Spinal cord (tissue), 9 donors: ENCODE measurements at regions not wholly inside any gene's neighbourhood (a gene's known extent, or its start where the extent isn't known, plus 50 kb on each side); places are given as distances from the start of the nearest gene placed in this dataset.

Source experiments
- DNase-seq, 6 donors: peaks; one replicate each; pipeline versions ENCODE4 v3.0.0 to v3.0.0-alpha.2; 2013 to 2015; ENCODE audit warnings: low spot score in 6 of 6, low read depth in 4 of 6
- H3K27ac ChIP-seq: one replicate; pipeline ENCODE4 v1.5.1; 2013; ENCODE audit warnings: low read depth, low read length, control low read depth
- H3K27me3 ChIP-seq: one replicate; pipeline ENCODE4 v1.6.1; 2013; ENCODE audit warnings: low read length; ENCODE audit not compliant: control insufficient read depth, insufficient read depth
- H3K36me3 ChIP-seq: one replicate; pipeline ENCODE4 v1.6.1; 2013; ENCODE audit warnings: low read length; ENCODE audit not compliant: control insufficient read depth, insufficient read depth
- H3K4me1 ChIP-seq: one replicate; pipeline ENCODE4 v1.6.1; 2013; ENCODE audit warnings: low read length; ENCODE audit not compliant: control insufficient read depth, insufficient read depth
- H3K4me3 ChIP-seq: one replicate; pipeline ENCODE4 v1.5.1; 2013; ENCODE audit warnings: low read depth, low read length, control low read depth
- H3K9me3 ChIP-seq: one replicate; pipeline ENCODE4 v1.6.1; 2013; ENCODE audit warnings: low read length; ENCODE audit not compliant: control insufficient read depth, insufficient read depth
- WGBS: methylation state at CpG from one replicate; pipeline ENCODE4 v1.1.5; 2013; ENCODE audit warnings: missing lambda C conversion rate; ENCODE audit not compliant: insufficient coverage; 5-methylcytosine and 5-hydroxymethylcytosine counted together
- donor health status: healthy.

- DNase-seq = no peak
- Histone ChIP-seq H3K27me3 (no peaks in the 10 kb centered on the region), H3K27ac (no peak overlapping the region), H3K4me3 (no peak overlapping the region), H3K9me3 (no peaks in the 10 kb centered on the region), H3K4me1 (peaks cover 27% of the 10 kb centered on the region), H3K36me3 (no peaks in the 10 kb centered on the region)
- WGBS = 96% methylated on average over 3 of the region's 4 CpGs
These were observed 130.6 kb upstream of the CACNA1E start for GRCh38 chr1:181352695-181353094.

- H3K27ac ChIP-seq = no peak overlapping the region
- no peaks in the 10 kb centered on the region for H3K36me3 ChIP-seq
- WGBS = 89% methylated on average over 1 of the region's 1 CpG
These were observed 129.8 kb upstream of the CACNA1E start for GRCh38 chr1:181353526-181353925.

GRCh38 chr1:181354865-181355264 is 128.5 kb upstream of the CACNA1E start:
- H3K4me3 ChIP-seq = no peak overlapping the region
- no peak overlapping the region for H3K27ac ChIP-seq
- WGBS = 100% methylated on average over 2 of the region's 3 CpGs
- no peaks in the 10 kb centered on the region for H3K27me3 ChIP-seq
- no peaks in the 10 kb centered on the region for H3K36me3 ChIP-seq
- no peaks in the 10 kb centered on the region for H3K9me3 ChIP-seq
- no peak for DNase-seq
- H3K4me1 ChIP-seq = peaks cover 18% of the 10 kb centered on the region

More at GRCh38 chr1:181353526-181353925, 129.8 kb upstream of the CACNA1E start:
- Histone ChIP-seq H3K9me3 (no peaks in the 10 kb centered on the region), H3K4me1 (peaks cover 22% of the 10 kb centered on the region), H3K4me3 (no peak overlapping the region), H3K27me3 (no peaks in the 10 kb centered on the region)
- no peak for DNase-seq

GRCh38 chr1:181356505-181357340 is 126.6 kb upstream of the CACNA1E start:
- peak in 2 of 6 donors; percentile 48 to 63 for DNase-seq

GRCh38 chr1:181359012-181359411 is 124.3 kb upstream of the CACNA1E start:
- Histone ChIP-seq H3K27ac (no peak overlapping the region), H3K9me3 (no peaks in the 10 kb centered on the region), H3K36me3 (no peaks in the 10 kb centered on the region), H3K4me1 (peaks cover 14% of the 10 kb centered on the region), H3K27me3 (no peaks in the 10 kb centered on the region), H3K4me3 (no peak overlapping the region)
- WGBS = 84% methylated on average over 2 of the region's 2 CpGs
- no peak for DNase-seq

More at GRCh38 chr1:181356505-181357340, 126.6 kb upstream of the CACNA1E start:
- Histone ChIP-seq H3K4me3 (no peak overlapping the region), H3K36me3 (no peaks in the 10 kb centered on the region), H3K27ac (no peak overlapping the region), H3K27me3 (no peaks in the 10 kb centered on the region), H3K9me3 (no peaks in the 10 kb centered on the region), H3K4me1 (peaks cover 14% of the 10 kb centered on the region)
- 18% methylated on average over 5 of the region's 11 CpGs for WGBS

GRCh38 chr1:181364801-181365200 is 118.5 kb upstream of the CACNA1E start:
- WGBS = 83% methylated on average over 2 of the region's 3 CpGs
- Histone ChIP-seq H3K4me3 (no peak overlapping the region), H3K27me3 (no peaks in the 10 kb centered on the region), H3K27ac (no peak overlapping the region), H3K4me1 (peaks cover 5% of the 10 kb centered on the region), H3K9me3 (no peaks in the 10 kb centered on the region), H3K36me3 (no peaks in the 10 kb centered on the region)
- DNase-seq = no peak

- no peaks in the 10 kb centered on the region for H3K36me3 ChIP-seq
- H3K4me3 ChIP-seq = no peak overlapping the region
- no peaks in the 10 kb centered on the region for H3K27me3 ChIP-seq
- DNase-seq = no peak
- WGBS = 98% methylated on average over 7 of the region's 8 CpGs
- peaks cover 5% of the 10 kb centered on the region for H3K4me1 ChIP-seq
- H3K9me3 ChIP-seq = peaks cover 2% of the 10 kb centered on the region
- H3K27ac ChIP-seq = no peak overlapping the region
These were observed 116.4 kb upstream of the CACNA1E start for GRCh38 chr1:181366910-181367309.

GRCh38 chr1:181369416-181369815 is 113.9 kb upstream of the CACNA1E start:
- Histone ChIP-seq H3K36me3 (no peaks in the 10 kb centered on the region), H3K9me3 (peaks cover 2% of the 10 kb centered on the region), H3K27ac (no peak overlapping the region), H3K4me1 (peaks cover 5% of the 10 kb centered on the region), H3K4me3 (no peak overlapping the region), H3K27me3 (no peaks in the 10 kb centered on the region)
- 45% methylated on average over 2 of the region's 4 CpGs for WGBS
- no peak for DNase-seq

- Histone ChIP-seq H3K27me3 (no peaks in the 10 kb centered on the region), H3K4me3 (no peak overlapping the region), H3K36me3 (no peaks in the 10 kb centered on the region), H3K4me1 (peaks cover 6% of the 10 kb centered on the region), H3K9me3 (no peaks in the 10 kb centered on the region), H3K27ac (no peak overlapping the region)
- DNase-seq = no peak
- 82% methylated on average over 3 of the region's 6 CpGs for WGBS
These were observed 99.6 kb upstream of the CACNA1E start for GRCh38 chr1:181383695-181384094.

GRCh38 chr1:181386340-181386739 is 97.0 kb upstream of the CACNA1E start:
- H3K27me3 ChIP-seq = no peaks in the 10 kb centered on the region
- 30% methylated on average over 1 of the region's 2 CpGs for WGBS
- H3K36me3 ChIP-seq = no peaks in the 10 kb centered on the region
- DNase-seq = peak in 2 of 6 donors; percentile 45 to 58
- H3K27ac ChIP-seq = no peak overlapping the region
- no peaks in the 10 kb centered on the region for H3K9me3 ChIP-seq
- no peak overlapping the region for H3K4me3 ChIP-seq
- H3K4me1 ChIP-seq = peaks cover 21% of the 10 kb centered on the region
